Lower lobe of right lung (tissue), 2 donors: ENCODE measurements at regions not wholly inside any gene's neighbourhood (a gene's known extent, or its start where the extent isn't known, plus 50 kb on each side); places are given as distances from the start of the nearest gene placed in this dataset.

ENCODE experiments used
- ATAC-seq, 2 donors: fragments of 200-7000 bp; cut with Tn5 transposase; one replicate each; pipeline ENCODE4 v1.9.1; 2020 to 2022; ENCODE audit warnings: mild to moderate bottlenecking in 2 of 2, moderate library complexity in 2 of 2
- DNase-seq: peaks from one replicate; pipeline ENCODE4 v3.0.0-alpha.2; 2020
- H3K27ac ChIP-seq: fragments of 200-600 bp; one replicate; pipeline ENCODE4 v1.8.0; 2022
- H3K27me3 ChIP-seq: fragments of 200-600 bp; one replicate; pipeline ENCODE4 v1.8.0; 2022; ENCODE audit warnings: low read depth
- H3K36me3 ChIP-seq: fragments of 200-600 bp; one replicate; pipeline ENCODE4 v1.8.0; 2022; ENCODE audit warnings: mild to moderate bottlenecking
- H3K4me1 ChIP-seq: fragments of 200-600 bp; one replicate; pipeline ENCODE4 v1.8.0; 2022
- H3K4me3 ChIP-seq: fragments of 200-600 bp; one replicate; pipeline ENCODE4 v1.8.0; 2022; ENCODE audit warnings: mild to moderate bottlenecking
- H3K9me3 ChIP-seq: fragments of 200-600 bp; one replicate; pipeline ENCODE4 v1.8.0; 2022
- CTCF ChIP-seq: fragments of 200-600 bp; IDR thresholded peaks from one replicate; pipeline ENCODE4 v1.8.0; 2022; ENCODE audit warnings: antibody characterized with exemption, mild to moderate bottlenecking
- intact Hi-C: fragments of 100-400 bp; cut with DNase I; formaldehyde crosslinking; loops from one replicate; pipeline ENCODE4 v1.11.0; 2022
- donor health status: DM: no; HTN: yes; CAD: no; lungs with severe emphysema.

GRCh38 chr2:146370826-146371225, 1474.0 kb upstream of the ACVR2A start:
- no peaks in the 10 kb centered on the region for H3K4me1 ChIP-seq
- H3K27ac ChIP-seq = no peak overlapping the region
- no peak overlapping the region for H3K4me3 ChIP-seq
- DNase-seq (no peak), ATAC-seq (no peak)
- H3K36me3 ChIP-seq = no peaks in the 10 kb centered on the region
- no peak for TF ChIP-seq CTCF
- intact Hi-C loops = no loop called here
- H3K27me3 ChIP-seq = no peaks in the 10 kb centered on the region
- no peaks in the 10 kb centered on the region for H3K9me3 ChIP-seq

GRCh38 chr2:146366276-146366675, 1478.6 kb upstream of the ACVR2A start:
- DNase-seq = no peak
- TF ChIP-seq CTCF = no peak
- H3K4me1 ChIP-seq = no peaks in the 10 kb centered on the region
- H3K4me3 ChIP-seq = no peak overlapping the region
- intact Hi-C loops = no loop called here
- no peaks in the 10 kb centered on the region for H3K9me3 ChIP-seq
- no peaks in the 10 kb centered on the region for H3K36me3 ChIP-seq
- ATAC-seq = no peak
- no peaks in the 10 kb centered on the region for H3K27me3 ChIP-seq
- H3K27ac ChIP-seq = no peak overlapping the region

- ATAC-seq (no peak), DNase-seq (no peak)
- Histone ChIP-seq H3K4me3 (no peak overlapping the region), H3K9me3 (no peaks in the 10 kb centered on the region), H3K36me3 (no peaks in the 10 kb centered on the region), H3K27me3 (no peaks in the 10 kb centered on the region), H3K4me1 (no peaks in the 10 kb centered on the region), H3K27ac (no peak overlapping the region)
- no peak for TF ChIP-seq CTCF
- intact Hi-C loops = no loop called here
Measured at GRCh38 chr2:146365041-146365440, 1479.8 kb upstream of the ACVR2A start.

GRCh38 chr2:146363731-146364130, 1481.1 kb upstream of the ACVR2A start:
- no peak for ATAC-seq
- intact Hi-C loops = no loop called here
- Histone ChIP-seq H3K4me1 (no peaks in the 10 kb centered on the region), H3K36me3 (no peaks in the 10 kb centered on the region), H3K9me3 (no peaks in the 10 kb centered on the region), H3K27me3 (no peaks in the 10 kb centered on the region), H3K27ac (no peak overlapping the region), H3K4me3 (no peak overlapping the region)
- DNase-seq = no peak
- TF ChIP-seq CTCF = no peak

- H3K4me3 ChIP-seq = no peak overlapping the region
- no peak for ATAC-seq
Measured at GRCh38 chr2:146351689-146352088, 1493.1 kb upstream of the ACVR2A start.

More at GRCh38 chr2:146351689-146352088, 1493.1 kb upstream of the ACVR2A start:
- H3K27me3 ChIP-seq = no peaks in the 10 kb centered on the region
- H3K9me3 ChIP-seq = no peaks in the 10 kb centered on the region
- no peaks in the 10 kb centered on the region for H3K36me3 ChIP-seq
- no peak for TF ChIP-seq CTCF
- no peaks in the 10 kb centered on the region for H3K4me1 ChIP-seq
- H3K27ac ChIP-seq = no peak overlapping the region
- intact Hi-C loops = no loop called here
- no peak for DNase-seq
